ENCODE measurements at regions not wholly inside any gene's neighbourhood (a gene's known extent, or its start where the extent isn't known, plus 50 kb on each side); places are given as distances from the start of the nearest gene placed in this dataset.

GRCh38 chr3:44030285-44030684, 211.4 kb upstream of the TOPAZ1 start:
- H3K79me2 ChIP-seq (ENCODE audit: insufficient read depth) = no peaks in the 10 kb centered on the region
- no peak overlapping the region for H3K9ac ChIP-seq
- H3K36me3 ChIP-seq (ENCODE audit: low read depth) = no peaks in the 10 kb centered on the region
- no peak overlapping the region for H3K4me2 ChIP-seq (ENCODE audit: unreplicated experiment)
- 86 to 91% methylated on average over 7 of the region's 7 CpGs for WGBS, 2 experiments (ENCODE audit: low coverage in 1 of 2, low lambda C conversion rate in 2 of 2, missing lambda C conversion rate in 2 of 2)
- no peak overlapping the region for H3K27ac ChIP-seq
- H3K4me1 ChIP-seq (ENCODE audit: insufficient read depth) = no peaks in the 10 kb centered on the region
- H3K27me3 ChIP-seq (replicated peaks; ENCODE audit: insufficient read depth) = no peaks in the 10 kb centered on the region
- no peak for DNase-seq
- in situ Hi-C loops (cut with MboI) = no loop called here
- no peaks in the 10 kb centered on the region for H3F3A ChIP-seq (ENCODE audit: insufficient read depth)
- no peaks in the 10 kb centered on the region for H4K20me1 ChIP-seq (ENCODE audit: insufficient read depth)
- no peak for TF ChIP-seq EZH2phosphoT487 (IDR thresholded peaks at IDR 0.05; ENCODE audit: insufficient read depth, low read depth)
- no peak for TF ChIP-seq EZH2 (IDR thresholded peaks at IDR 0.05; ENCODE audit: insufficient read depth, poor library complexity, severe bottlenecking)
- no peaks in the 10 kb centered on the region for H3K9me2 ChIP-seq (ENCODE audit: insufficient read depth)
- H2AFZ ChIP-seq = no peak overlapping the region
- H3K4me3 ChIP-seq = no peak overlapping the region
- H3K9me3 ChIP-seq (ENCODE audit: low read depth) = no peaks in the 10 kb centered on the region

GRCh38 chr3:44030687-44031305, 210.9 kb upstream of the TOPAZ1 start:
- DNase-seq = peak; percentile 16
- Histone ChIP-seq H2AFZ (no peak overlapping the region), H3K9me3 (ENCODE audit: low read depth) (no peaks in the 10 kb centered on the region), H3K79me2 (ENCODE audit: insufficient read depth) (no peaks in the 10 kb centered on the region), H3K27ac (no peak overlapping the region), H3K4me2 (ENCODE audit: unreplicated experiment) (no peak overlapping the region), H3K4me3 (no peak overlapping the region), H4K20me1 (ENCODE audit: insufficient read depth) (no peaks in the 10 kb centered on the region), H3K9ac (no peak overlapping the region), H3K36me3 (ENCODE audit: low read depth) (no peaks in the 10 kb centered on the region), H3K4me1 (ENCODE audit: insufficient read depth) (no peaks in the 10 kb centered on the region), H3K9me2 (ENCODE audit: insufficient read depth) (no peaks in the 10 kb centered on the region), H3F3A (ENCODE audit: insufficient read depth) (no peaks in the 10 kb centered on the region), H3K27me3 (replicated peaks; ENCODE audit: insufficient read depth) (no peaks in the 10 kb centered on the region)
- in situ Hi-C loops (cut with MboI) = no loop called here
- WGBS, 2 experiments (ENCODE audit: low coverage in 1 of 2, low lambda C conversion rate in 2 of 2, missing lambda C conversion rate in 2 of 2) = 79 to 84% methylated on average over 1 of the region's 1 CpG
- TF ChIP-seq EZH2 (IDR thresholded peaks at IDR 0.05; ENCODE audit: insufficient read depth, poor library complexity, severe bottlenecking) = no peak
- TF ChIP-seq EZH2phosphoT487 (IDR thresholded peaks at IDR 0.05; ENCODE audit: insufficient read depth, low read depth) = no peak

- 69 to 71% methylated on average over 16 of the region's 16 CpGs for WGBS, 2 experiments (ENCODE audit: low coverage in 1 of 2, low lambda C conversion rate in 2 of 2, missing lambda C conversion rate in 2 of 2)
- H3K27ac ChIP-seq = no peak overlapping the region
- no peaks in the 10 kb centered on the region for H3K9me3 ChIP-seq (ENCODE audit: low read depth)
- no peak overlapping the region for H2AFZ ChIP-seq
- H3K9ac ChIP-seq = no peak overlapping the region
- in situ Hi-C loops (cut with MboI) = no loop called here
- H3K4me1 ChIP-seq (ENCODE audit: insufficient read depth) = no peaks in the 10 kb centered on the region
- no peak for TF ChIP-seq EZH2phosphoT487 (IDR thresholded peaks at IDR 0.05; ENCODE audit: insufficient read depth, low read depth)
- TF ChIP-seq EZH2 (IDR thresholded peaks at IDR 0.05; ENCODE audit: insufficient read depth, poor library complexity, severe bottlenecking) = no peak
- H3K27me3 ChIP-seq (replicated peaks; ENCODE audit: insufficient read depth) = no peaks in the 10 kb centered on the region
- H3F3A ChIP-seq (ENCODE audit: insufficient read depth) = no peaks in the 10 kb centered on the region
- no peak overlapping the region for H3K4me2 ChIP-seq (ENCODE audit: unreplicated experiment)
- no peak for DNase-seq
- no peaks in the 10 kb centered on the region for H3K9me2 ChIP-seq (ENCODE audit: insufficient read depth)
- no peaks in the 10 kb centered on the region for H3K36me3 ChIP-seq (ENCODE audit: low read depth)
- no peaks in the 10 kb centered on the region for H4K20me1 ChIP-seq (ENCODE audit: insufficient read depth)
- no peaks in the 10 kb centered on the region for H3K79me2 ChIP-seq (ENCODE audit: insufficient read depth)
- H3K4me3 ChIP-seq = no peak overlapping the region
Observed at GRCh38 chr3:44031387-44032380, 210.0 kb upstream of the TOPAZ1 start.

GRCh38 chr3:44032487-44032886, 209.2 kb upstream of the TOPAZ1 start:
- Histone ChIP-seq H3K4me3 (no peak overlapping the region), H3K9me2 (ENCODE audit: insufficient read depth) (no peaks in the 10 kb centered on the region), H3K27me3 (replicated peaks; ENCODE audit: insufficient read depth) (no peaks in the 10 kb centered on the region), H4K20me1 (ENCODE audit: insufficient read depth) (no peaks in the 10 kb centered on the region), H3K4me2 (ENCODE audit: unreplicated experiment) (no peak overlapping the region), H3K4me1 (ENCODE audit: insufficient read depth) (no peaks in the 10 kb centered on the region), H3F3A (ENCODE audit: insufficient read depth) (no peaks in the 10 kb centered on the region), H3K79me2 (ENCODE audit: insufficient read depth) (no peaks in the 10 kb centered on the region), H3K9ac (no peak overlapping the region), H3K9me3 (ENCODE audit: low read depth) (no peaks in the 10 kb centered on the region), H3K27ac (no peak overlapping the region), H3K36me3 (ENCODE audit: low read depth) (no peaks in the 10 kb centered on the region), H2AFZ (no peak overlapping the region)
- DNase-seq = no peak
- 66 to 74% methylated on average over 3 of the region's 3 CpGs for WGBS, 2 experiments (ENCODE audit: low coverage in 1 of 2, low lambda C conversion rate in 2 of 2, missing lambda C conversion rate in 2 of 2)
- in situ Hi-C loops (cut with MboI) = no loop called here
- TF ChIP-seq EZH2 (IDR thresholded peaks at IDR 0.05; ENCODE audit: insufficient read depth, poor library complexity, severe bottlenecking) (no peak), EZH2phosphoT487 (IDR thresholded peaks at IDR 0.05; ENCODE audit: insufficient read depth, low read depth) (no peak)

Data from GM23248 (cell line).